HG03103 (cell line): ENCODE measurements at regions not wholly inside any gene's neighbourhood (a gene's known extent, or its start where the extent isn't known, plus 50 kb on each side); places are given as distances from the start of the nearest gene placed in this dataset.
A peak's percentile ranks its signal among the peaks of the same experiment; 100 is the strongest.

Experiments used
- ATAC-seq: cut with Tn5 transposase; IDR thresholded peaks from one replicate; pipeline ENCODE4 v1.9.1; 2021; ENCODE audit warnings: low read depth; ENCODE audit not compliant: unreplicated experiment

GRCh38 chr2:8522687-8523086 lies 159.2 kb upstream of the ID2 start:
- no peak for ATAC-seq

- no peak for ATAC-seq
These were observed 157.5 kb upstream of the ID2 start for GRCh38 chr2:8524388-8524787.

- no peak for ATAC-seq
These were observed 157.0 kb upstream of the ID2 start for GRCh38 chr2:8524823-8525222.

- no peak for ATAC-seq
These were observed 156.6 kb upstream of the ID2 start for GRCh38 chr2:8525236-8525581.

- peak; percentile 65 for ATAC-seq
These were observed 156.1 kb upstream of the ID2 start for GRCh38 chr2:8525582-8526402.

GRCh38 chr2:8526403-8526696 lies 155.5 kb upstream of the ID2 start:
- peak; percentile 5 for ATAC-seq

- no peak for ATAC-seq
These were observed 154.8 kb upstream of the ID2 start for GRCh38 chr2:8527031-8527430.

GRCh38 chr2:8527676-8528075 lies 154.2 kb upstream of the ID2 start:
- ATAC-seq, result no peak

GRCh38 chr2:8528863-8529262 lies 153.0 kb upstream of the ID2 start:
- ATAC-seq, result no peak

- ATAC-seq, result no peak
These were observed 152.1 kb upstream of the ID2 start for GRCh38 chr2:8529706-8530277.

- ATAC-seq, result no peak
These were observed 150.4 kb upstream of the ID2 start for GRCh38 chr2:8531481-8531880.

GRCh38 chr2:8532438-8532837 lies 149.4 kb upstream of the ID2 start:
- ATAC-seq, result no peak

- ATAC-seq, result no peak
These were observed 147.9 kb upstream of the ID2 start for GRCh38 chr2:8533923-8534322.

- ATAC-seq, result no peak
These were observed 147.5 kb upstream of the ID2 start for GRCh38 chr2:8534386-8534728.

- no peak for ATAC-seq
These were observed 147.0 kb upstream of the ID2 start for GRCh38 chr2:8534729-8535468.

GRCh38 chr2:8535469-8535795 lies 146.4 kb upstream of the ID2 start:
- ATAC-seq, result no peak

GRCh38 chr2:8535821-8536685 lies 145.8 kb upstream of the ID2 start:
- no peak for ATAC-seq

GRCh38 chr2:8536686-8537561 lies 144.9 kb upstream of the ID2 start:
- ATAC-seq, result no peak

GRCh38 chr2:8537562-8538155 lies 144.2 kb upstream of the ID2 start:
- ATAC-seq, result no peak

GRCh38 chr2:8538531-8538930 lies 143.3 kb upstream of the ID2 start:
- ATAC-seq, result no peak
